Ishikawa (cell line): ENCODE measurements at regions not wholly inside any gene's neighbourhood (a gene's known extent, or its start where the extent isn't known, plus 50 kb on each side); places are given as distances from the start of the nearest gene placed in this dataset.

Experiments
- CEBPB ChIP-seq: IDR thresholded peaks from 2 replicates; pipeline ENCODE4 v1.6.1; 2012
- CREB1 ChIP-seq: IDR thresholded peaks from 2 replicates; pipeline ENCODE4 v1.6.1; 2012; ENCODE audit warnings: low read depth
- EGR1 ChIP-seq: IDR thresholded peaks from 2 replicates; pipeline ENCODE4 v1.6.1; 2012
- EP300 ChIP-seq: IDR thresholded peaks from 2 replicates; pipeline ENCODE4 v1.6.1; 2012; ENCODE audit warnings: borderline replicate concordance
- FOXM1 ChIP-seq: IDR thresholded peaks from 2 replicates; pipeline ENCODE4 v1.6.1; 2012; ENCODE audit warnings: low read depth, borderline replicate concordance
- NFIC ChIP-seq: IDR thresholded peaks from 2 replicates; pipeline ENCODE4 v1.6.1; 2012
- RAD21 ChIP-seq: IDR thresholded peaks from 2 replicates; pipeline ENCODE4 v1.6.1; 2012; ENCODE audit warnings: low read depth
- TAF1 ChIP-seq: IDR thresholded peaks from 2 replicates; pipeline ENCODE4 v1.6.1; 2012; ENCODE audit warnings: low read depth, mild to moderate bottlenecking
- TCF12 ChIP-seq: IDR thresholded peaks from 2 replicates; pipeline ENCODE4 v1.6.1; 2012; ENCODE audit warnings: low read depth
- TEAD4 ChIP-seq: IDR thresholded peaks from 2 replicates; pipeline ENCODE4 v1.6.1; 2012
- YY1 ChIP-seq: IDR thresholded peaks from 2 replicates; pipeline ENCODE4 v1.6.1; 2012; ENCODE audit warnings: low read depth
- ZBTB7A ChIP-seq: IDR thresholded peaks from 2 replicates; pipeline ENCODE4 v1.6.1; 2012; ENCODE audit warnings: low read depth
- TF ChIP-seq, protein P1 (sequence below): IDR thresholded peaks from 2 replicates; pipeline ENCODE4 v1.6.1; 2012
- TF ChIP-seq, protein P2 (sequence below): IDR thresholded peaks from 2 replicates; pipeline ENCODE4 v1.6.1; 2012
- TF ChIP-seq, protein P3 (sequence below): IDR thresholded peaks from 2 replicates; pipeline ENCODE4 v1.6.1; 2012; ENCODE audit warnings: low read depth, mild to moderate bottlenecking

DNA sequence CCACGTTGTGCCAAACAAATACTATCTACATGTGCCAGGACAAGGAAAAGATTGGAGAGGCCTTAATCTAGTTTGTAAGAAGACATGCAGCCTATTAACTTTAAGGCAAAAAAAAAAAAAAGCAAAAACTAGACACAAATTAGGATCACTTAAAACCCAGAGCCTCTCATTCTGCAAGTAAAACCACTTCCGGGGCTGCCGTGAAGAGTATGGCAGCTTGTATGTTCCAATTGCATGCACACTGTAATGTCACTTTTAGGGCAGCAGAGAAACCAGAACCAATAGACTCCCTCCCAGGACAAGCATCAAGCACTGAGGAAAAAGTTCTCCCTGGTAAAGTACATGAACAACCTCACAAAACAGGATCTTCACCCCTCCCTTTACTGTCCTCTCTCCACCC, 70.6 kb downstream of the RSL24D1 start:
- no peak for TF ChIP-seq EGR1
- TF ChIP-seq CREB1, result no peak
- no peak for TF ChIP-seq FOXM1
- no peak for TF ChIP-seq EP300
- TF ChIP-seq, protein P1, sequence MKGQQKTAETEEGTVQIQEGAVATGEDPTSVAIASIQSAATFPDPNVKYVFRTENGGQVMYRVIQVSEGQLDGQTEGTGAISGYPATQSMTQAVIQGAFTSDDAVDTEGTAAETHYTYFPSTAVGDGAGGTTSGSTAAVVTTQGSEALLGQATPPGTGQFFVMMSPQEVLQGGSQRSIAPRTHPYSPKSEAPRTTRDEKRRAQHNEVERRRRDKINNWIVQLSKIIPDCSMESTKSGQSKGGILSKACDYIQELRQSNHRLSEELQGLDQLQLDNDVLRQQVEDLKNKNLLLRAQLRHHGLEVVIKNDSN, result no peak
- TF ChIP-seq RAD21, result no peak
- TF ChIP-seq TCF12, result no peak
- no peak for TF ChIP-seq NFIC
- no peak for TF ChIP-seq TAF1
- TF ChIP-seq YY1, result no peak
- TF ChIP-seq ZBTB7A, result no peak
- TF ChIP-seq, protein P2, sequence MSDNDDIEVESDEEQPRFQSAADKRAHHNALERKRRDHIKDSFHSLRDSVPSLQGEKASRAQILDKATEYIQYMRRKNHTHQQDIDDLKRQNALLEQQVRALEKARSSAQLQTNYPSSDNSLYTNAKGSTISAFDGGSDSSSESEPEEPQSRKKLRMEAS, result no peak
- TF ChIP-seq CEBPB, result no peak
- TF ChIP-seq, protein P3, sequence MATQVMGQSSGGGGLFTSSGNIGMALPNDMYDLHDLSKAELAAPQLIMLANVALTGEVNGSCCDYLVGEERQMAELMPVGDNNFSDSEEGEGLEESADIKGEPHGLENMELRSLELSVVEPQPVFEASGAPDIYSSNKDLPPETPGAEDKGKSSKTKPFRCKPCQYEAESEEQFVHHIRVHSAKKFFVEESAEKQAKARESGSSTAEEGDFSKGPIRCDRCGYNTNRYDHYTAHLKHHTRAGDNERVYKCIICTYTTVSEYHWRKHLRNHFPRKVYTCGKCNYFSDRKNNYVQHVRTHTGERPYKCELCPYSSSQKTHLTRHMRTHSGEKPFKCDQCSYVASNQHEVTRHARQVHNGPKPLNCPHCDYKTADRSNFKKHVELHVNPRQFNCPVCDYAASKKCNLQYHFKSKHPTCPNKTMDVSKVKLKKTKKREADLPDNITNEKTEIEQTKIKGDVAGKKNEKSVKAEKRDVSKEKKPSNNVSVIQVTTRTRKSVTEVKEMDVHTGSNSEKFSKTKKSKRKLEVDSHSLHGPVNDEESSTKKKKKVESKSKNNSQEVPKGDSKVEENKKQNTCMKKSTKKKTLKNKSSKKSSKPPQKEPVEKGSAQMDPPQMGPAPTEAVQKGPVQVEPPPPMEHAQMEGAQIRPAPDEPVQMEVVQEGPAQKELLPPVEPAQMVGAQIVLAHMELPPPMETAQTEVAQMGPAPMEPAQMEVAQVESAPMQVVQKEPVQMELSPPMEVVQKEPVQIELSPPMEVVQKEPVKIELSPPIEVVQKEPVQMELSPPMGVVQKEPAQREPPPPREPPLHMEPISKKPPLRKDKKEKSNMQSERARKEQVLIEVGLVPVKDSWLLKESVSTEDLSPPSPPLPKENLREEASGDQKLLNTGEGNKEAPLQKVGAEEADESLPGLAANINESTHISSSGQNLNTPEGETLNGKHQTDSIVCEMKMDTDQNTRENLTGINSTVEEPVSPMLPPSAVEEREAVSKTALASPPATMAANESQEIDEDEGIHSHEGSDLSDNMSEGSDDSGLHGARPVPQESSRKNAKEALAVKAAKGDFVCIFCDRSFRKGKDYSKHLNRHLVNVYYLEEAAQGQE, result no peak
- no peak for TF ChIP-seq TEAD4

DNA sequence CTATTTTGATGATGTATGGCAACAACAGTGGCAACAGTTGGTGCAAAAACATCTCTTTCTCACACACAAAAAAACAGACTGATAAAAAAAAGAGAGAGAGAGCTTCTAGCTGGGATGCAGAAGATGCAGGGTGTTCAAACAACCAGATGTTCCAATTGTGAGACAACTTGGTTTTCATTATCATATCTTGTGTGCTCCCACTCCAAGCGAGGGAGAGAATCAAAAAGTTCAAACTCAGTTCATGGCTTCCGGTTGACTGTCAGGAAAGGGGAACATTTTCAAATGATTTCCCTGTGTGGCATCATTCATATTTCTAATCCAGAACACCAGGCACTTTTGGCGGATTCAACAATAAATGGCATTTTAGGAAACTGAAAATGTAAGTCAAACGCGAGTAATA, 72.1 kb downstream of the RSL24D1 start:
- TF ChIP-seq CREB1, result no peak
- no peak for TF ChIP-seq CEBPB
- TF ChIP-seq, protein P3, result no peak
- no peak for TF ChIP-seq YY1
- TF ChIP-seq FOXM1, result no peak
- TF ChIP-seq TEAD4, result no peak
- no peak for TF ChIP-seq ZBTB7A
- TF ChIP-seq, protein P1, result no peak
- TF ChIP-seq EGR1, result no peak
- no peak for TF ChIP-seq EP300
- TF ChIP-seq NFIC, result no peak
- TF ChIP-seq RAD21, result no peak
- TF ChIP-seq, protein P2, result no peak

DNA sequence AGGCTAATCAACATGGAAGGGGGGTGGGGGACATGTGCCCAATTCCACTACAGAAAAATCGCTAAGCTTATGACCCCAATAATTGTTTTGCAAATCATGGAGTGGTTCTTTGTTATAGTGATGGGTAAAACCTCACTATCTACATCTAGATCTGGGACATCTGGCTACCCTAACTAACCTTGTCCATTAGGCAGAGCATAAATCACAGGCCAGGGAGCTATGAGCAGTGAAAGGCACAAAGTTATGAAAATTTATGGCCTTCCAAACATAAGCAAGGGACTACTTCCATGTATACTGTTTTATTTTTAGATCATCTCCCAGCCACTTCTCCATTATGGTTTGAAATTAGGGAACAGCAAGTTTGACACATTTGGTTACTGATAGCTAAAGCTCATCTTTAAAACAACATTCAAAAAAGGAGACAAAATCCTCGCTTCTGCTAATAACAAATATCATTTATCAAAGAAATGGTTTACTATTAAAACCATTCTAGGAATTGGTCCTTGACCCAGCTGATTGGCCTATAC, 78.3 kb downstream of the RSL24D1 start:
- TF ChIP-seq EGR1 (no peak), YY1 (no peak), RAD21 (no peak), NFIC (no peak), CREB1 (no peak), TEAD4 (no peak), CEBPB (no peak), TCF12 (no peak), ZBTB7A (no peak), FOXM1 (no peak), TAF1 (no peak), EP300 (no peak)
- TF ChIP-seq, protein P3, result no peak
- TF ChIP-seq, protein P2, result no peak
- TF ChIP-seq, protein P1, result no peak

DNA sequence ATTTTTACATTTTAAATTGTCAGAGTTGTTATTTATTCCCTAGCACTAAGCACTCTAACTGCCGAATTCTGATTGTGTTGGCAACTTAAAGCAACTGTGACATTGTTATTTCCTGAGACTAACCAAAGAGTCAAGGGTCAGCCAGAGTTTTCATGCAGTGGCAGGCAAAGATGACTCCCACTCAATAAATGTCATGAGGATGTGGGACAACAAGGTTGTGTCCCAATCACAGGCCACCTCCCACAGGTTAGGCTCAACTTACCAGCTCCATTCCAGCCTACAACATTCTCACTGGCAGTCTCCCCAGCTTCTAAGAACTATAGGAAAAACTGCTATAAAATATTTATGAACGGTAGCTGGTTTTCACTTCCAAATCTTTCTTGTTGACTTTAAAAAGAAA, 80.1 kb downstream of the RSL24D1 start:
- TF ChIP-seq, protein P2, result no peak
- TF ChIP-seq FOXM1 (no peak), EP300 (no peak), NFIC (no peak), YY1 (no peak), CEBPB (no peak), TEAD4 (no peak), RAD21 (no peak), TAF1 (no peak), EGR1 (no peak), CREB1 (no peak), TCF12 (no peak)
- TF ChIP-seq, protein P3, result no peak
- TF ChIP-seq, protein P1, result no peak
